Stimulated activated CD4-positive, alpha-beta T cell treated with anti-CD3 and anti-CD28 coated beads, Interleukin-12 subunit alpha, Interleukin-12 subunit beta, amount 100 ng/mL, for 48 hours (primary cell): ENCODE measurements at regions not wholly inside any gene's neighbourhood (a gene's known extent, or its start where the extent isn't known, plus 50 kb on each side); places are given as distances from the start of the nearest gene placed in this dataset.
"Not testable (repeated sequence)": the region's sequence is repeated elsewhere in the genome, so short reads cannot be mapped to it uniquely, and the experiment has no call there.

Source experiments
- DNase-seq, 3 donors: peaks; one replicate each; pipeline ENCODE4 v3.0.0-alpha.2; 2020; ENCODE audit warnings: low read depth in 2 of 3, low spot score in 1 of 3

- DNase-seq = not testable (repeated sequence)
Measured at GRCh38 chr5:122515210-122515609, 203.2 kb downstream of the SNCAIP start.

- no peak for DNase-seq
Measured at GRCh38 chr5:122515709-122516431, 203.8 kb downstream of the SNCAIP start.

- no peak for DNase-seq
Measured at GRCh38 chr5:122516432-122516743, 204.4 kb downstream of the SNCAIP start.

- no peak for DNase-seq
Measured at GRCh38 chr5:122517091-122517490, 205.1 kb downstream of the SNCAIP start.

DNA sequence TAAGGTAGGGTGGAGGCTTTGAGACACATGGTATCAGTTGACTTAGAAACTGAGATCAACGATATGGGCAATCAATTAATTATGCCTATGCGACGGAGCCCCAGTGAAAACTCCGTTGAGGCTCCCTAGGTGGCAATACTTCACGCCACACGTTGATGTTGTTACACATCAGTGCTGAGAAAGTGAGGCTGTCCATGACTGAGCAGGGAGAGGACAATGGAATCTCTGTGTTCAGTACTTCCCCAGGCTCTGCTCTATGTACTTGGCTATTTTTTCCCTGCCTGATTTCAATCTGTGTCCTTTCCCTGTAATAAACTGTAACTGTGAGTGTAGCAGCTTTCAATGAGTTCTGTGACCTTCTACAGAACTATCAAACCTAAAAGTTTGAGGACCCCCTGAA is 211.7 kb downstream of the SNCAIP start:
- DNase-seq = no peak

- DNase-seq = no peak
Measured at GRCh38 chr5:122527547-122527946, 215.5 kb downstream of the SNCAIP start.

DNA sequence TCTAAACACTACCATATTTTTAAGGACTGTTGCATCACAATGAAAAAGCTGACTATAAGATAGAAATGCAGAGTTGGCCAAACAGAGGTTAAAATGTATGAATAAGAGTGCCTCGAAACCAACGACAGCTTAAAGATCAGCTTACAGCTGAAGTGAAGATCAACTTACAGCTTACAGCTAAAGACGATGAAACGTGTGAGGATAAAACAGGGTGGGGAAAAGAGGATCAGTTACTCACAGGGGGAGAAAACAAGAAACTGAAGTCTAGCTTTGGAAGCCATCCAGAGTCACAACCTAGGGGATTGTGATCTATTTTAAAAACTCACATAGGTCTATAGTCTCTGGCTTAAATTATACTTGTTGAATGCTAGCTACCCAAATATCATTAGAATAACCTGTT is 220.0 kb downstream of the SNCAIP start:
- no peak for DNase-seq

DNA sequence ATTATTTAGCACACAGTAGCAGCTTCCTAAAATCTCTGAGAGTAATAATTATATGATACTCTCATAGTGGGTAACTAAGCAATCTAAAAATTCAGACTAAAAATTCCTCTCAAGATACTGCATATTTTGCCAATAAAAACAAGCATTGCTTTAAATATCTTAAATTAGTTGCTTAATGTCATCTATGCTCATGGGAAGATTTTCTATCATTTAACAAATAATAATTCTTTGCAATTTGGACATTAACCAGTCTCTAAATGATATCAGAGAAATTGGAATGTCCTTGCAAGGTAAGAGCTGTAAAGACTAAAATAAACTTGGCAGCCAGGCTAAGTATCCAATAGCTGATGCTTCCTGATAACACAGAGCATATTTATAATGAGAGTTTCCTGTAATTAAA is 221.8 kb downstream of the SNCAIP start:
- no peak for DNase-seq

DNA sequence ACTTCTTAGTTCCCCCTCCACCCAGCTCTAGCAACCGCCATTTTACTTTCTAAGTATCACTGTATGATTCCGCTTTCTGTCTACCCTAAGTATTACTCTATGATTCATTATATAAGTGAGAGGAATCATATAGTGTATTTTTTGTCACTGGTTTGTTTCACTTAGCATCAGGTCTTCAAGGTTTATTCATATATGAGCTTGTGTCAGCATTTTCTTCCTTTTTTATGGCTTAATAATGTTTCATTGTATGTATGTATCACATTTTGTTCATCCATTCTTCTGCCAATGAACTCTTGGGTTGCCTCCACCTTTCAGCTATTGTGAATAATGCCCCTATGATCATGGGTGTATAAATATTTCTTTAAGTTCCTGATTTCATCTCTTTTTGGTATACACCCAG is 222.8 kb downstream of the SNCAIP start:
- DNase-seq = no peak

- DNase-seq = no peak
Measured at GRCh38 chr5:122541388-122541787, 229.4 kb downstream of the SNCAIP start.

DNA sequence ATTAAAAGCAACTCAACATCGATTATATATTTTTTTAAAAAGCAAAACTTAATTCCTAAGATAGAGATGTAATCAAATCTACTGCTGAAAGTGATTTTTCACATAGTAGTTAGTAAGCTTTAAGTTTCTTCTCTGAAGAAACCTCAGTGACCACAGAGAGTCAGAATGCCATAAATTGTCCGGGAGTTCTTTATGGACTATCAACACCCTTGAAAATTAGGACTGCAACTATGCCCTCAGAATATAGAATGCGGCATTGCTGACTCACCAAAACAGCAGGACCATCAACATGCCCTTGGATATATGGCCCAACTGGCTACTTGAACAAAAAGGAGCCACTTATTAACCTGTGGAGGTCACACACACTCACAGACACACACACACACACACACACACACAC is 228.9 kb upstream of the SNX2 start:
- no peak for DNase-seq

DNA sequence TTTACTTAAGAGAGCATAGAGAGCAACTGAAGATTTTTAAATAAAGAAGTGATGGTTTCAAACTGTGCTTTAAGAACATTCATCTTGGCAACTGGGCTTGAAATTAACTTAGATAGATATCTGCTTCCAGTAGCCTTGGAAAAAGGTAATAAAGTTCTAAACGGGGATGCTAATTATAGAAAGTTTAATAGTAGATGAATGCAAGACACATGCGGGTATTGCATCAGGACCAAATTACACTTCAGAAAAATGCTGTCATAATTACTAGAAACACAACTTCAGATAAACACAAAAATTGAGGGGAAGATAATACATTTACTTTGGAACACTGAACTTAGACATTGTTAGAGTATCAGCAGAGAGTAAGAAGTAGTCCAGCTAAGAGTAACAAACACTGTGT is 227.7 kb upstream of the SNX2 start:
- no peak for DNase-seq

DNA sequence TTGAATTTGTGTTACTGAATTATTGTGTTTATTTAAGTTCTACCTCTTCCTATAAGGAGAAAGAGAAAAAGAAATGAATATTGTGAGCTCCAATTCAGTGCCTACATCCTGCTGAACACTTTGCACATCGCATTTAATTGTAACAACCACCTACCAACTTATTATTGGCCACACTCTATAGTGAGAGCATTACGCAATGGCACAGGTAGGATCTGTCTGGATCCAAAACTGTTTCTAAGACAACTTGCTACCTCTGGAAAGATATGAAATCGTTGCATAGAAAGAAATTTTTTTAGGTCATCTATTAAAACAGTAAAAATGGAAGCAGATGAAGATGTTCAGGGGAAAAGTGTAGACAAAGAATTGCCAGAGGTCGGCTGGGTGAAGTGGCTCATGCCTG is 227.2 kb upstream of the SNX2 start:
- no peak for DNase-seq

- DNase-seq = no peak
Measured at GRCh38 chr5:122559676-122560075, 215.2 kb upstream of the SNX2 start.

- DNase-seq = no peak
Measured at GRCh38 chr5:122561209-122561608, 213.7 kb upstream of the SNX2 start.

- DNase-seq = no peak
Measured at GRCh38 chr5:122565331-122565730, 209.5 kb upstream of the SNX2 start.

DNA sequence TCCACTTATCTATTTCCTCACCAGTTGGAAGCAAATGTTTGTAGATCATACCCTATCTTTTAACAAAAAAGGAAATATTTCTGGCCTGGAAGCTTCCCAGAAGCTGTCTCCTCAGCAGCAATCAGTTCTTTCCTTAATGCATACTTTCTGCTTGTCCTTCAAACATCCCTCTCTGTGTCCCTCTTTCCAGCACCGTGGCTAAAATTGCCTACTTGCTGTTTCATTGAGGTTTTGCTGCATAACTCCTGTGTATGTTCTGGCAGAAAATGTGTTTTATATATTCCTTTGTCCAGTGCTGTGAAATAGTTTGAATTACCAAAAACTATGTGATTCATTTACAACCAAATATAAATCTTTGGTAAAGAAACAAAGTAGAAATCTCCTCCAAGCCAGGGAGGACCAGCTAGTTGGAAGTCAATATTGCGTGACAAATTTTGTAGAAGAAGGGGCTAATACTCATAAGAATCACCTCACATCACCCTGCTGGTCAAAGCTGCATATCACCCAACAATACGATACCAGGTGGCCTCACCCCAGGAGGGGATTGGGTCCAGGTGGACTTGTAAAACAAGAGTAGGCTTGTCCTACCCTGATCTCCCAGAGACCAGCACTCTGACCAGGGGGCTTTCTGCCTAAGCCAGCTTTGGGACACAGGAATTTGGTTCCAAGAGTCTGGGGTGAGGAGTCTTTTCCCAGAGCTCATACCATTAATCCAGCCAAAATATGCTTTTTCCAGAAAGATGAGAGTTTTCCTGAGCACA is 198.4 kb upstream of the SNX2 start:
- DNase-seq = no peak

DNA sequence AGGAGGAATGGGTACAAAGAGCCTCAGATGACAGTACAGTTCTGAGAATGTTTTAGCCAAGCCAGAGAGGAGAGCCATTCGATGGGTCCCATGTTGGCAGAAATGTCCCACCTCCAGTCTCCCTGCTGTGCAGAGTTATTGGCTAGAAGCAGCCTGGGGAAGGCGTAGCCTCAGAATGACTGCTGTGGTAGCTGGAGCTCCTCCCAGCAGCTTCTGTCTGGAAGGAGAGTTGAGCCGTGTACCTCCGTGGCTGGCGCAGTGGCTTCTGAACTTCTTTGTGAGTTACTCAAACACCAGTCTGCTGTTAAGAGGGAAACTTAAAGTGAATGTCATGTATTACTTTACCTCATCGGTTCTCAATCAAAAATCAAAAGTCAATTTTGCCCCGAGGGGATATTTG is 193.3 kb upstream of the SNX2 start:
- no peak for DNase-seq

- no peak for DNase-seq
Measured at GRCh38 chr5:122584411-122585300, 190.2 kb upstream of the SNX2 start.

DNA sequence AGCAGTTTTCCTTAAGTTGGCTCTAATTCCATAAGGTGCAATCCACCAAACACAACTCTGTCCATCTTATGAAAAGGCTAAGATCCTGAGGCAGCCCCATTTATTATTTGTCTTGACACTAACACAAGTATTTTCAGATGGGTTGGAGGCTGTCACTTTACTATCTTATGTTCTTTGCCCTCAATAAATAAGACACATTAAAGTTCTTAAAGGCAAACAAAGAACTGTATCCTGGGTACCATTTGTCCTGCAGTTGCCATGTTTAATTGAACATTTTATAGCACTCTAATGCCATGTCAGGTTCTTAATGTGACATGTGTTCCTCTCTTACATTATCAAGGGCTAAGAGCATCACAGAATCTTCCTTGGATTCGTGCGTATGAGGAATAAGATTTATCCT is 189.5 kb upstream of the SNX2 start:
- DNase-seq = no peak

DNA sequence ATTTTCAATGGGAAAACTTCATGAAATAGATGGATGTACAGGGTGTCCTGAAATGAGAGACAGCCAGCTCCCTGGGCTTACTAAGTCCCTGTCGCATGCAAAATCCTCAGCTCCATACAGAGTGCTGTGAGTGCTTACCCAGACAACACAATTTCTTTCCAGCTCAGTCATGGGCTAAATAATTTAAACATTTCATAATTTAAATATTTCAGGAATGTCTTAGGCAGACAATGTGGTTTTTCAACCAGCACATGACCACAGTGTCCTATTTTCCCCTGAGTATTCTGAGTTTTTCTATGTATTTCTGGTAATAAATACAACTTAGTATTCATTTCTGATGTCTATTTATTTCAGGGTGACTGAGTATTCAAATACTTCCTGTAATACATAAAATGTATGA is 188.5 kb upstream of the SNX2 start:
- DNase-seq = no peak

DNA sequence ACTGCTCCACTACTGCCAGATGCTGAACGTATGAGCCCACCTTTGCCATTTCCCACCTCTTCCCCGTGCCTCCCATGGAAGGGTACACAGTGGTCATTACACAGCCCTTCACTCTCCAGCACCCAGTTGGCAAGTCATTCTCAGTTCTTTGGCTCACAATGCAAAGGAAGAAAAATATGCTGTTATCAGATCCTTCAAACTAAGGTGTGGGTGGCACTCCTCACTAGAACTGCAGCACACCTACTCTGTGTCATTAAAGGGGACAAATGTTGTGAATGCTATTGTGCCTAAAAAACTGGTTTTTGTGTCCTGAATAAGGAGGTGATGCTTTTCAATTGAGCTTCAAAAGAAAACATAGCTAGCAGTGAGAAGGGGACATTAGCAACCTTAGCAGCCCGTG is 183.1 kb upstream of the SNX2 start:
- no peak for DNase-seq
